Keratinocyte (primary cell): ENCODE measurements at regions not wholly inside any gene's neighbourhood (a gene's known extent, or its start where the extent isn't known, plus 50 kb on each side); places are given as distances from the start of the nearest gene placed in this dataset.

ENCODE experiments used
- EZH2 ChIP-seq: IDR thresholded peaks from one replicate; pipeline ENCODE4 v1.6.1; 2012; ENCODE audit warnings: inconsistent platforms, mild to moderate bottlenecking, low read length, moderate library complexity
- TF ChIP-seq, protein P1 (sequence below), 3 experiments: IDR thresholded peaks in 1 of 3; conservative IDR thresholded peaks in 1 of 3; optimal IDR thresholded peaks in 1 of 3; 2 replicates in 2 of 3; 3 replicates in 1 of 3; pipeline versions ENCODE3 to v1.5.1; 2011; ENCODE audit warnings: low read length in 3 of 3, mild to moderate bottlenecking in 3 of 3, moderate library complexity in 2 of 3, control low read depth in 1 of 3, inconsistent platforms in 1 of 3; ENCODE audit not compliant: insufficient read depth in 2 of 3; ENCODE audit errors: extremely low read depth in 1 of 3

DNA sequence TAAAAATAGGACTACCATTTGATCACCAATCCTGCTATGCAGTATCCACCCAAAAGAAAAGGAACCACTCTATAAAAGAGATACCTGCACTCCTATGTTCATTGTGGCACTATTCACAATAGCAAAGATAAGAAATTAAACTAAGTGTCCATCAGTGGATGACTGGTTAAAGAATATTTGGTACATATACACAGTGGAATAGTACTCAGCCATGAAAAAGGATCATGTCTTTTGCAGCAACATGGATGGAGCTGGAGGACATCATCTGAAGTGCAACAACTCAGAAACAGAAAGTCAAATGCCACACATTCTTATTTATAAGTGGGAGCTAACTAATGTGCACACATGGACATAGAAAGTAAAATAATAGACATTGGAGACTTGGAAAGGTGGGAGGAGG lies 116.4 kb downstream of the PFKFB3 start:
- TF ChIP-seq, protein P1, sequence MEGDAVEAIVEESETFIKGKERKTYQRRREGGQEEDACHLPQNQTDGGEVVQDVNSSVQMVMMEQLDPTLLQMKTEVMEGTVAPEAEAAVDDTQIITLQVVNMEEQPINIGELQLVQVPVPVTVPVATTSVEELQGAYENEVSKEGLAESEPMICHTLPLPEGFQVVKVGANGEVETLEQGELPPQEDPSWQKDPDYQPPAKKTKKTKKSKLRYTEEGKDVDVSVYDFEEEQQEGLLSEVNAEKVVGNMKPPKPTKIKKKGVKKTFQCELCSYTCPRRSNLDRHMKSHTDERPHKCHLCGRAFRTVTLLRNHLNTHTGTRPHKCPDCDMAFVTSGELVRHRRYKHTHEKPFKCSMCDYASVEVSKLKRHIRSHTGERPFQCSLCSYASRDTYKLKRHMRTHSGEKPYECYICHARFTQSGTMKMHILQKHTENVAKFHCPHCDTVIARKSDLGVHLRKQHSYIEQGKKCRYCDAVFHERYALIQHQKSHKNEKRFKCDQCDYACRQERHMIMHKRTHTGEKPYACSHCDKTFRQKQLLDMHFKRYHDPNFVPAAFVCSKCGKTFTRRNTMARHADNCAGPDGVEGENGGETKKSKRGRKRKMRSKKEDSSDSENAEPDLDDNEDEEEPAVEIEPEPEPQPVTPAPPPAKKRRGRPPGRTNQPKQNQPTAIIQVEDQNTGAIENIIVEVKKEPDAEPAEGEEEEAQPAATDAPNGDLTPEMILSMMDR (optimal IDR thresholded peaks at IDR 0.05 in 1 of 3, IDR thresholded peaks at IDR 0.05 in 1 of 3, conservative IDR thresholded peaks at IDR 0.05 in 1 of 3; ENCODE audit: extremely low read depth in 1 of 3, insufficient read depth in 2 of 3, low read length in 3 of 3), result no peak
- TF ChIP-seq EZH2, result no peak
